COLO829 (cell line): ENCODE measurements at regions not wholly inside any gene's neighbourhood (a gene's known extent, or its start where the extent isn't known, plus 50 kb on each side); places are given as distances from the start of the nearest gene placed in this dataset.

ENCODE experiments used
- DNase-seq: peaks from one replicate; pipeline ENCODE4 v3.0.0; 2012; ENCODE audit warnings: low spot score

DNA sequence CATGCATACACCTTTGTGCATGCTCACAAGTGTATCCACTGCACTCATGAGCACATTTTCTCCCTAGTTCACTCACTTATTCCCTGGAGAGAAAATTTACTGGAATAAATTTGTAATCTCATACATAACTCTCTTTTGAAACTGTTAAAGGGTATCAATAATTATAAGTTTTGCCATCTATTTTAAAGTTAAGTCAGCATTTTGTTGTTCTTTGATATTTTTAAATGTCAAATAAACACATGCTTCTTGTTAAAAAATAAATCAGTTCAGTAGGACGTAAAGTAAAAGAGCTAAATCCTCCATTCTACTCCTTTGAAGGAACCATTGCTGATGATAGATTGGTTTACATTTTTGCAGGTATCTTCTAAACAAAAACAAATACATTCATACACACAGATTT, 522.1 kb downstream of the NR4A2 start:
- DNase-seq: no peak

DNA sequence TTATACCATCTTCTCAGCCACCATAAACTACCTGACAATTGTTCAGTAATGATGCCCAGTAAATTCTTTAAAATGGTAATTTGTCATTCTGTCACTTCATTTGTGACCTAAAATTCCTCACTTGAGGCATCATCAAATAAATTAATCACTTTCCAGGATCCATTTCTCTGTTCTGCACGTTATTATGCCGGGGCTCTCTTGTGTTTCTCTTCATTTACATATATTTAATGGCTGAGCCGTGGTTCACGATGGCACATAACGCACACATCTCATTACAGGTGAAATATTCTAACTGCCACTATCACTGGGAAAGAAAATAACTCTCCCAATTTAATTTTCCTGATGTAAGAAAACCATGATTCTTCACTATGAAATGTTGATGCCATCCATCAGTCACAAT, 529.6 kb downstream of the NR4A2 start:
- DNase-seq: no peak

DNA sequence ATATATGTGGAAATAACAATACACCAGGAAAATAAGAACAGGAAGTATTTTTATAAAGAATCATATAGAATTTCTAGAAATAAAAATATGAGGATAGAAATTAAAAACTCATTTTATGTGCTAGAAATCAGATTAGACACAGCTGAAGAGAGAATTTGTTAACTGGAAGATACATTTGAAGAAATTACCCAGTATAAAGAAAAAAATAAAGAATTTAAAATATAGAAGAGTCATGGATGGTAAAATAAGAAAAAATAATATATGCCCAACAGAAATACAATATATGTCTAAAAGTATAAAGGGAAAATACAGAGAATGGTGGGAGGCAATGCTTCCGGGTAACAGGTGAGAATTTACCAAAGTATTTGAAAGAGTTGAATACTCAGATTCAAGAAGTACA, 539.9 kb downstream of the NR4A2 start:
- DNase-seq: no peak

DNA sequence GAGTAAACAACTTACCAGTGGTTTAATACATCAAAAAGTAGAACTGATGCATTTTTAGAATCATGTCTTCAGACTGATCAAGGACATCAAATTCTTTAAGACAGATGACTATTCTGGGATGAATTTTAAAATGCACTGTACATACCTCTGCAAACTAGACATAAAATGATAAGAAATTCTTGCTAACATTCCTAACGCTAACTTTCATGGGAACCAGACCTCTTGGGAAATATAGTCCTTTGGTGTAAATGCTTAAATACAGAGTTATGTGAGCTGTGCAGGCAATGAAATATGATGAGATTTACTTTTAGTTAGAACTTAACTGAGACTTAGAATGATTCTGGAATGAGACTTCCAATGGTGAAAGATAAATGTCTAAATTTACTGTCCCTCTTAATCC, 562.0 kb downstream of the NR4A2 start:
- DNase-seq: no peak

DNA sequence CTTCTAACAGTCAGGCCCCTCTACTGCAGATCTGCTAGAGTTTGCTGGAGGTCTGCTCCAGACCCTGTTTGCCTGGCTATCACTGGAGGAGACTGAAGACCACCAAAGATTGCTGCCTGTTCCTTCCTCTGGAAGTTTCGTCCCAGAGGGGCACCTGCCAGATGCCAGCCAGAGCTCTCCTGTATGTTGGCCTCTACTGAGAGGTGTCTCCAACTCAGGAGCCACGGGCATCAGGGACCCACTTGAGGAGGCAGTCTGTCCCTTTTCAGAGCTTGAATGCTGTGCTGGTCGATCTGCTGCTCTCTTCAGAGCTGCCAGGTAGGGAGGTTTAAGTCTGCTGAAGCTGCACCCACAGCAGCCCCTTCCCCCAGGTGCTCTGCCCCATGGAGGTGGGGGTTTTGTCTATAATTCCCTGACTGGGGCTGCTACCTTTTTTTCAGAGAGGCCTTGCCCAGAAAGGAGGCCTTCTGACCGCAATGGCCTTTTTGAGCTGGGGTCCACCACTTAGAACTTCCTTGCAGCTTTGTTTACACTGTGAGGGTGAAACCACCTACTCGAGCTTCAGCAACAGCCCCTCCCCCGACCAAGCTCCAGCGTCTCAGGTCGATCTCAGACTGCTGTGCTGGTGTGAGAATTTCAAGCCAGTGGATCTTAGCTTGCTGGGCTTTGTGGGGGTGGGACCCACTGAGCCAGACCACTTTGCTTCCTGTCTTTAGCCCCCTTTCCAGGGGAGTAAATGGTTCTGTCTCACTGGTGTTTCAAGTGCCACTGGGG, 566.0 kb downstream of the NR4A2 start:
- no peak for DNase-seq

DNA sequence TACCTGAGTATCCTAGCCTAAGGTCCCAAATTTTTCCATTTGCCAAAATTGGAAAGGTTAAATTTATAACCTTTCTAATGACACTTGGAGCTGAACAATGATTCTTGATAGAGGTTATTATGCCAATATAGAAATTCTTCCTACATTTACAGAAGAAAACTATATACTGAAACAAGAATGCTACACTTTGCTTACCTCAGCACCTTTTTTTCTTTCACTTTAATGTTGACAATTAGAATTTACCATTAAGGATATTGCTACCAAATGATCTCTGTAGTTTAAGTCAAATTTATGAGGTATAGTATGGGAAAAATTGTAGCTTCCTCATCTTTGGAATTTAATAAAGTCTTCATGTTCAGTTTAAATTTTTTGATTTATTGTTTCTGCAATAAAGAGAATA, 577.0 kb downstream of the NR4A2 start:
- no peak for DNase-seq

DNA sequence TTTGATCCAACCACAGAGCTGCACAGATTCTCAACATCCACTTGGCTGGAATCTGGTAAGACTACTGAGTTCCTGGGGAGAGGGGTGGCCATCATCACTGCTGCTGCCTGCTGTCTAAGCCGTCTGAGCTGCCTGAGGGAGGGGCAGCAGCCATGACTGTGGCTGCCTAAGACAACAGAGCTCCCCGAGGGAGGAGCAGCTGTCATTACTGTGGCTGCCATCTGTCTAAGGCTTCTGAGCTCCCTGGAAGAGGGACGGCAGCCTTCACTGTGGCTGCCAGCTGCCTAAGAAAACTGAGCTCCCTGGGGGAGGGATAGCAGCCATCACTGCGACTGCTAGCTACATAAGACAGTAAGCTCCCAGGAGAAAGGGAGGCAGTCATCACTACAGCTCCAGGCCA, 584.4 kb downstream of the NR4A2 start:
- no peak for DNase-seq

DNA sequence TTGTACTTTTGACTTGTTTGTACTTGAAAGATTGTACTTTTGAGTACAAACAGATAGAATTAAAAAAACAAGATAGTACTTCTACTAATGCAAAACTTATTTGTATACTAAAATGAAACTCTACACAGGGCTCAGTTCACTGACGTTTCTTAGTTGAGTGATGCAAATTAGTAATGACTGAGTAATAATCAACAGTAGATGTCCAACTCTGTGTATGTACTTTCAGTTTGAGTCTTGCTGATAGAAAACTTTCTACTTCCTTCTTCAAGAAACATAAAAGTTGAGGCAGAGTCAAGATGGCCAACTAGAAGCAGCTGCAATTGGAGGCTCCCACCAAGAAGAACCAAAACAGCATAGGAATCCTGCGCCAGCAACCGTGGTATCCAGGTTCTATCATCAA, 585.0 kb downstream of the NR4A2 start:
- no peak for DNase-seq

DNA sequence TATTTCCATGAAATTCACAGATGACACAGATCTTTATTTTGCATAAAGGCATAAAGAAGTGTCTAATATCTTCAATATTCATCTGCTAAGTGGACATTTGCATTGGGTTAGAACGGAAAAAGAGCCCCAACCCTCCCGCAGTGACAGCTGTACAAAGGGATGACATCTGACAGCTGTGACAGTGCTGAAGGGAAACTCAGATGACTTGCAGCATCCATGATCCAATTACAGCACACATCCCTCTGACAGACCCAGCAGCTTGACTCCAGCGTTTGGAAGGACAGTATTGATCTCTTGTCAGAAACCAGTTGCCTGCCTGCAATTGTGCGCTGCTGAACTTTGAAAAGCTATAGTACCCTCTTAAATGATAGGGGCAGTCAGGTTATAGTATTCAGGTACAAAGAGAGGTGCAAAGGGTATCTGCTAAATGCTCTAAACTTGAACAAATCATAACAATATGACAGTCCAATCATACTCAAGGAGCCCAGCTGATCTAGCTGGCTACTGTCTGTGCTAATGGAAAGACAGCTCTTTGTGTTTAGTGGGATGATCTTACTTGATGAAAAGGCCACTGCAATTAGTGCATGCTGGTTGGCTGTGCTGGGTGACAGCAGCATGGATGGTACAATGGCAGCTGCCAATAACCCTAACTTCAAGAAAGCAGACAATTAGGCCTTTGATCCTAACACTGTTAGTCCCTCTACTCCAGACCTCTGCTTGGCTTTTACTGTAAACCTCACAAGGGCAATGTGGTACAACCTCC, 599.2 kb downstream of the NR4A2 start:
- no peak for DNase-seq

DNA sequence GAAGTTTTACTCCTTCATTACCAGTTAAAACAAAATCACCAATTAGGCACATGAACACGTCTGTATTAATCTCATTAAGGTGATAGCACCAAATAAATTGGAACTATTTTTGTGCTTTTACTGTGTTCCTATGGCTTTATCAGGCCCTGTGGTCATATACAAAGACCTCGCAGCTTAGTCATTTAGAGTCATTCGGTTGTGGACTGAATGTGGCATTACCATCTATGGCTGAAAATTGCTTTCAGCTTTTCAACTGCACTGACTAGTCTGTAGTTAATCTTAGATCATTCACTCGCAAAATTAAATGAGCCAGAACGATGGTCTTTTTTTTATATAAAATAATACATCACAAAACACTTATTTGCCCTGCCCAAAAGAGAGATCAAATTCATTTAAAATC, 601.7 kb downstream of the NR4A2 start:
- DNase-seq: no peak

DNA sequence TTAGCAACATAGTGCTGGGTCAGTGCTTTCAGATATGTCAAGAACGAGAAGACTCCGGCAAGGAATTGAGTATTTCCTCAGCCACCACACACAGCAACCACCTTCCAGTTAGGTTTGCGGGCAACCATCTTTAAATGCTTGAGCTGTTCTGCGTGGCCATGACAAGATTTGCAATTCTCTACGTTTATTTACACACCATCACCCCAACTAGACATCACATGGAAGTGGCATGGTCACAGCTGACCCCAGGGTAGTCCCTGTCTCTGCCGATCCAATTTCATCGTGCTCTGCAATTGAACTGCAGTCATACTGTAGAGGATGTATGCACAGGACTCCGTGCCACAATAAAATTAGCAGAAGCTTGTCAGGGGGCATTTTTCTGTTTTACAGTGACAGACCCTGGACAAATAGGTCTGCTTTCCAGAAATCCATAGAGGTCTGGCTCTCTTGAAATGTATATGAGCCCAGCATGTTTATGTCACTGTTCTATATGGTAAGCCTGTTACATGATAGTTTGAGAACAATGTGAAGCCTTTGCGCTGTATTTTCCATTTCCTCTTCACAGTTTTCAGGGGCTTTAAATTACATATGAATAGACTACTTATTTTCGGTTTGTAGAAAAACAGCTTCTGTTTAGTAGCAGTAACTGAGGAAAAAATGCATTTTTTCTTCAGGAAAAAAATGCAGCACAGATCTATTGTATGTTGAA, 605.2 kb downstream of the NR4A2 start:
- no peak for DNase-seq

DNA sequence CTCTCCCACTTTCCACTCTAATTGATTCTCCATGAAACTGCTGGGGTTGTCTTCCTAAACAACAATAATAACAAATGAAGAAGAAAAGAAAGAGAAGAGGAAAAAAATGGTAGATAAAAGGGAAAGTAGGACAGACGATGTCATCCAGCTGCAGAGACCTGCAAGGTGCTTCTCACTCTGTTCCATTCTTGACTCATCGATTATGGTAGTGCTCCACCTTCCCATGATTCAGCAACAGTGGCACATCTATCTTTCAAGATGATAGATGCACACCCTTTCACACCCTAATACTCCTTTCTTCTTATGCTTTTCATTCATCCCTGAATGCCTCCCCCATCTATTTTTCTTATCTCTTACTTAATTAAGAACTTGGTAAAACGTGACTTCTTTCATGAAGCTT, 610.2 kb downstream of the NR4A2 start:
- no peak for DNase-seq

DNA sequence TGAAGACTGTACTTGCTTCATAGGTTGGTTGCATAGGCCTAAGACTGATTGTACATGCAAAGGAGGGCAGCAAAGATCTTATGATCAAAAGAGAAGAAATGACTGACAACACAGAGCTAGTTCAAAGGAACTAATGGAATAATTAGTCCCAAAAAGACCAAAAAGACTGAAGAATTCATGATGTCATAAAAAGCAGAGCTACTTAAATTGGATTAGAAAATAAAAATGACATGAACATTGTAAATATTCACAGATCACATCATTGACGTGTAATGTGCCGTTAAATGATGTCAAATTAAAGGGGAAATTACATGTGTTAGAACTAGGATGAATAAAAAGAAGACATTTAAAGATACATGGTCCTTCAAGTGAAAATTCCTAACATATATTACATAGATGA, 616.8 kb downstream of the NR4A2 start:
- no peak for DNase-seq

DNA sequence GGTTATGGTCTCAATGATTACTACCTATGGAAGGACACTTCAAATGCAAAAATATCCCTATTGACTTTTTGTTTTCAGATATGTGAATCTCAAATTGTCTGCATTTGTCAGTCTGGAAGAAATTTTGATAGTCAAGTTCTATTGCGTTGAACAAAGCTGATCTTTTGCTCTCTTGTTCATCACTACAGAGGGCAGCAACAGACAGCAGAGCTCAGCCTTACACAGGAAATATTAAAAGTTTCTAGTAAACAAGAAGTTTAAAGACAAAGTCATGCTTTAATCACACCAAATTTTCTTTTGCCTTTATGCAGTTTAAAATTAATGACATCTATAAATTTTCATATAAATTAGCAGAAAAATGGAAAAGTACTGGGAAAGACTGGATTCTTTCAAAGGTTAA, 617.5 kb downstream of the NR4A2 start:
- no peak for DNase-seq

DNA sequence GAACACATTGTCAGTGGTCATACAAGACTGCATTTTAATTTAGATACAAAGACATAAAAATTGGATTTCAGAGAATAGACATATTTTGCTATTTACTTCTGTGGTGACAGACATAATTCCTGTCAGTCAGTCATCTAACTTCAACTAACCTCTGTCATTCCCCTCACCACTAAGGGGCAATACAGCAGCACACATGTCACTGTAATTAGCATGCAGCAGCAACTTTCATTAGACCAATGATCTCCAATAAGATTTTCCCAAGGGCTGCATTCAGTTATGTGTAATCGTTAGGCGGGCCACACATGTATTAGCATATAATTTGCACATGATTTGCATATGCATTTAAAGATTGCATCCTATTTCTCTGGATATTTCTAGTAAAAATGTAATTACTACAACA, 624.5 kb downstream of the NR4A2 start:
- DNase-seq: no peak

DNA sequence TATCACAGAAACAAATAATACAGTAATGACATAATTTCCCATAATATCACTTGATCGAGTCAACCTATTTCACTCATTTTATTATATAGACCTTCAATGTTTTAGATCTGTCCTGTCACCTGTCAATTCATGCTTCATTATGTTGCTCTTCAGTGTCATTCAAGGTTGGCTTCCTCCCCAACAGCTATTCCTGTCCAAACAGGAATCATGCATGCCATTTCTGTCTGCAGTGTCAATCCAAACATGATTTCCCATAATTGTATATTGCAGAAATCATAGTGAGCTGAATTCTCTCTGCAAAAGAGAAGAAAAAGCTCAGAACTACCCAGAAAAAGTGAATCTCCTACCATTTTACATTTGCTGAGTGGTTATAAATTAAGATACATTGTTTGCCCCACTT, 628.6 kb downstream of the NR4A2 start:
- DNase-seq: no peak

DNA sequence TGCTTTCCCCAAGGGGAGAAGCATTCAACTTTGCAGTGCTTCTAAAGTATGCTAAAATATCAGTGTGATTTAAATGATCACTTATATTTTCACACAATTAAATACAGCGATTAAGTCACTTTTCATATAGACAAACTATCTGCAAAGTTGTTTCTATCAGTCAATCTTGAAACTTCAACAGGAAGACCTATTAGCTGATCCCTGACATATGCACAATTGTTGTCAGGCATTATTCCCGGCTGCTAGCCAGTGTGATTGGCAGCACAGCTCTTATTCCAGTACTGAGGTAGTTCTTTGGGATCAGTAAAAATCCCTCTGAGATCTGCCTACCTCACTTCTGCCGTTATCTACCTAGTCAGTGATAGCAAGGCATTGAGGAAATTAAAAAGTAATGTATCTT, 629.5 kb downstream of the NR4A2 start:
- no peak for DNase-seq

DNA sequence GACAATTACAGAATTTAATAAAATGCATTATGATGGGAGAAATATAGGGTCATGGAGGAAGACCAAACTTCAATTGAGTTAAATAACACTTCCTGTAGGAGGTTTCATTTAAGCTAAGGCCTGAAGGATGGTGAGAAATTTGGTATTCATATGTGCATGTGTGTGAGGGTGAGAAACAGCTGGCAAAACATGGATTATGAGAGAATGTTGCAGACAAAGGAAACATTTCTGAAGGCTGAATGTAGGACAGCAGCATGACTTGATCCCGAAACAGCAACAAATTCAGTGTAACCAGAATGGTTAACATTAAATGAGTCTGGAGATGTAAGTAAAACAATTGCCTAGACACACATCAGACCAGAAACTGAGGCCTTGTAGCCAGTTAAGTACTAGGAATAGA, 630.8 kb downstream of the NR4A2 start:
- no peak for DNase-seq

DNA sequence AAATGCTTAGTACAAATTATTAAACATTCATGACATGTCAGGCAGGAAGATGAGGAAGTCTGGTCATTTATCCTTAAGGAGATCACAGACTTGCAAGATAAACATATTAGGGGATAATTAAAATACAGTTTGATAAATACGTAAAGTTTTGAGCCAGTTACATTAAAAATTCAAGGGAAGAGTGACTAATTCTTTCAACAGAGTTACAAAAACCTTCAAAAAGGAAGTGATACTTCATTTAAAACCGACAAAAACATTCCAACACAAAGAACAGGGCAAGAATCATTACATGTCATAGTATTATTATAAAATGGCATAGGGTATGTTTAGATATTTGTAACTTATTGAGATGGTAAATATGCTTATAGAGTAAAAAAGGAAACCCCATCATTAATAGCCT, 636.0 kb downstream of the NR4A2 start:
- no peak for DNase-seq

DNA sequence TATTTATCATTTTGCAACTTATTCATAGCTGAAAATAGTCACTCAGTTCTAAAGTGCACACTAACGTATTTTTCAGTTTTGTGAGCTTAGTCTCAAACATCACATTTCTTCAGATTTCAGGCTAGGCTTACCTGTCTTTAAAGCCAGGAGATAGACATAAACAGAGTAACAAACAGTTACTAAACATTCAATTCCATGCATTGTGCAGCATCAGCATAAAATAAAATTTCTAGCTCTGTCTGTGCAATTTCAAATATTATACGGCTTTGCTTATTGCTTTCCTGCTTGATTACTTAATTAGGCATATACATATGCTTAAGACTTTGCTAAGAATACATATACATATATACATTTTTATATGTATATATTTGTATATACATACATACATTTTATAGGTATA, 637.0 kb downstream of the NR4A2 start:
- DNase-seq: no peak

DNA sequence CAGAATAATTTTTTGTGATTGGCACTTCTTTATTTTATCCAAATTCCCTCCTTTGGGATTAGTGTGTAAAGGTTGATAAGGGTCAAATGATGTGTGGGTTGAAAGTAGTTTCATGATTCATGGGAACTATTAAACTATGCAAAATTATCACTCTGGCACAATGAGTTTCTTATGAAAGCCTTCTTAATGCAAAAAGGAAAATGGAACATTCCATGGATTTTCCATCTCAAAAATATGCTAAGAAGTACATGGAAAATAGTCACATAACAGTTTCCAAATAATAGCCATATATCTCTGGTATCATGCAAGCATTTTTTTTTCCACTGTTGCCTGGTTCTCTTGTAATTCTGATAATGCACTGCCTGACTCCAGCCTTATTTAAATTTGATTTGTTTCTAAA, 639.7 kb downstream of the NR4A2 start:
- DNase-seq: peak; percentile 24

DNA sequence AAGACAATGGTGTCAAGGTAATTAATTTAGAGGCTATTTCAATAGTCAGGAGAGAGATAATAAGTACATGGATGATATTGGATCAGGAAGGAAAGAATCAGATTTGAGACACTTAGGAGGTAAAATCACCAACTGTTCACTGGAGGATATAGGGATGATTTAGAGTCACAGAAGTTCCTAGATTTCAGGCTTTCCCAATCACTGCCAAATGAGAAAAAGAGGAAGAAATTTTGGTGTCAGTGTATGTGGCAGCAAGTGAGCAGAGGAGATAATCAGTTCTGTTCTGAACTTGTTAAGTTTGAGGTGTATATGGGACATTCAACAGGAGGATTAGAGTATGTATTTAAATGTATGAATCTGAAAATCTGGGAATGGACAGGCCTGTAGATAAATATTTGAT, 640.4 kb downstream of the NR4A2 start:
- no peak for DNase-seq

DNA sequence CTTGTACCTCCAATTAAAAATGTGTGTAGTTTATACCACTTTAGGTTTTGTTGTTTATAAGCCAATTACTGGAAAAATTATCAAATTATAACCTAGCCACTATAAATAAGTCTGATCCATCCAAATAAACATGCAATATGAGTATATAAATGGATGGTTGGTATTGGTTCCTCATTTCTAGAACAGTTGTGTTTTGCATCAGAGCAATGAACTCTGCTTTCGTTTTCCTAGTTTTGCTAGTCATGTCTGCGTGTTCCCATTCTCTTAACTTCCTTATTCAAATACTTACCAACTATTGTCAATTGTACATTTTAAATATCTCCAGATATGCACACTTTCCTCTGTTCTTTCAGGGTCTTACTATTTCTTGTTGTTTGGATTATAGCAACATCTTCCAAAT, 641.7 kb downstream of the NR4A2 start:
- DNase-seq: no peak
